T1000 (cell line): ENCODE measurements at regions not wholly inside any gene's neighbourhood (a gene's known extent, or its start where the extent isn't known, plus 50 kb on each side); places are given as distances from the start of the nearest gene placed in this dataset.

Source experiments
- DNase-seq: peaks from one replicate; lab custom pipeline; 2025; ENCODE audit warnings: mixed read lengths; lab: John Stamatoyannopoulos, UW

DNA sequence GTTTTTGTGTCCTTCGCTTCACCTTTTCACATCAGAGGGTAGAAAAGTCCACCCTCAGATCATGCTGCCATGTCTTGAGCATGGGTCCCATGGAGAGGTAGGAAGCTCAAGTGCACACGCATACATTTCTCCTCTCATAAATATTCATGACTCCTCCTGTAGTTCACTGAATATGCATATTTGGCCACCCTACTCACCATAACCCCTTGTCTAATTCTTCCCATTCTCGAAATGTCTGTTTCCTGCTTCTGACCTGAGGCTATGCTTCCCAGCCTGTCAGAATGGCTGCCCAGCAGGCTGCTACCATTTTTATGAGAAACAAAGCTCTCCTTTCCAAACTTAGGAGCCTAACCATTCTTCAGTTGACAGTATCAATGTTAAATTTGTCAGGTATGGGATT lies 86.5 kb downstream of the ADRA2C start:
- no peak for DNase-seq

DNA sequence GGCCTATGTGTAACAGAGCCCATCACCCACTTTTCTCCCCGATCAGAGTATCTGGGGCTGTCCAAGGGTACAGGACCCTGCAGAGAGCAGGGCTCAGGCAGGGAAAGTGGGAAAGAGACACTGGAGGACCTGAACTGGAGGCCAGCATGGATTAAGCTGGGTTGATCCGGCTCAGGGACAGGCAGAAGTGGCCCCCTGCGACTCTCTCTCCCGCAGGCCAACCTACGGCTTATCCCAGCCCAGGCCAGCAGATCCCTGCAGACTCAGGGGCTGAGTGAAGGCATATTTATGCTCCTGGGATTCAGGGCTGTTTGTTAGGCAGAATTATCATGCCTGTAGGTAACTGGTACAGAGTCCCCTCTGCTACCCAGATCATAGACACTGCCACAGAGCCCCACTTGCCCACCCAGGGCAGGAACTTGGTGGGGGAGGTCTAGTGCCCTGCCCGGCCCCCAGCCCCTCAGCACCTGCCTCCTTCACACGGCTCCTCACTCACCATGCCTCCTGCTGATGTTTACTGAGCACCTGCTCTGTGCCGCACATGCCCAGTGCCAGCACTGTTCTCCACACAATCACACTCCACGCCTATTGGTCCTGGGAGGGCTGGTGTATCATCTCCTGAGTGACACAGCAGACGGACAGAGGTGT lies 87.3 kb downstream of the ADRA2C start:
- no peak for DNase-seq

DNA sequence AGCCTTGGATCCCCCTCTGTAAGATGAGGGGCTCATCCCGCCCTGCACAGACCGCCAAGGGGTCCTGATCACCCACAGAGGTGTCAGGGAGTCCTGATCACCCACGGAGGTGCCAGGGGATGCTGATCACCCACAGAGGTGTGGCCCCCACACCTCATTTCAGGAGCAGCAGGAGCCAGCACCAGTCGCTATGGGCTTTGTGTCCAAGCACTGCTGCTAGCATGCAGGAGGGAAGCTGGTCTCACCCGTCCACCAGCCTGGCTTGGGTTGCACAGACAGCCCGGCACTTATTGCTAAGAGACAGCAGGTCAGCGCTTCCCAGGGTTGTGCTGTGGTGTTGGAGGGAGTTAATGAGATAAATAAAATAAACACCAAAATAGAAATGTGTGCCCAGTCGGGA lies 88.5 kb downstream of the ADRA2C start:
- DNase-seq: no peak

DNA sequence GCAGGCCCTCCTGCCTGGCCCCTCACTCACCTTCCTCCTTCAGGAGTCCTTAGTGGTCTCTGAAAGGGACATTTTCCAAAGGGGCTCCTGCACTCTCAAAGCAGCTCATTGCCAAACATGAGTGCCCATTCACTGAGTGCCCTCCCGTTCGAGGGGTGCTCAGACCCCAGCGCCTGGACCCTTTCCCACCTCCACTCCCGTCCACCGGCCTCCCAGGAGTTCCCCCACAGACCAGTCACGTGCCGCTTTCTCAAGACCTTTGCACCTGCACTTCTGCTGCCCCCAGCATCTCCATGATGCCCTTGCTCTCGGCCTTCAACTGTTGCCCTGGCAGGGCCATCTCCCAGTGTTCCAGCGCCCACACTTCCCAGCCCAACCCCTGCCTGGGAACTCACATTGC lies 89.5 kb downstream of the ADRA2C start:
- DNase-seq: no peak

DNA sequence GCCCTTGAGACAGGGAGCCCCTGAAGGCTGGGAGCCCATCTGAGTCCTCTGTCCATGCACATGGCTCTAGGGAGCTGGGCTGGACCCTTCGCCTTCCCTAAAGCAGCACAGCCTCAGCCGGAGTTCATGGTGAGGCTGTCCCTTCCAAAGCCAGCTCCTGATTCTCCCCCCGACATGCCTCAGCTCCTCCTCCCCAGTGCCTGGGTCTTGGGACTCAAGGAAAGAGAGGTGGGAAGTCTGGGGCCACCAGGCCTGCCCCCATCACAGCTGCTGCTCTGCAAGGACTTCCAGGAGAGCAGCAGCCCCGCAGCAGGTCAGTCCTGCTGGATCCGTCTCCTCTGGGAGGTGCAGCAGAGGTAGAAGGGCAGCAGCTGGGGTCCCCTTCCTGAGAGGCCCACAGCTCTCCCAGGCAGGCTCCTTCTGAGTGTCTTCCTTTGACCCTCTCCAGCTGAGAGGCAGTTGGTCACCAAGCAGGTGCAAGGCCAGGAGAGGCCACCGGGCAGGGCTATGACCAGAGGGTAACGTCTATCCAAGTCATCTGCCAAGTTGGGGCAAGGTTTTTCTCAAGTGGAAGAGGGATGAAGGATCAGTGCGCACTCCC lies 90.5 kb downstream of the ADRA2C start:
- DNase-seq: no peak

DNA sequence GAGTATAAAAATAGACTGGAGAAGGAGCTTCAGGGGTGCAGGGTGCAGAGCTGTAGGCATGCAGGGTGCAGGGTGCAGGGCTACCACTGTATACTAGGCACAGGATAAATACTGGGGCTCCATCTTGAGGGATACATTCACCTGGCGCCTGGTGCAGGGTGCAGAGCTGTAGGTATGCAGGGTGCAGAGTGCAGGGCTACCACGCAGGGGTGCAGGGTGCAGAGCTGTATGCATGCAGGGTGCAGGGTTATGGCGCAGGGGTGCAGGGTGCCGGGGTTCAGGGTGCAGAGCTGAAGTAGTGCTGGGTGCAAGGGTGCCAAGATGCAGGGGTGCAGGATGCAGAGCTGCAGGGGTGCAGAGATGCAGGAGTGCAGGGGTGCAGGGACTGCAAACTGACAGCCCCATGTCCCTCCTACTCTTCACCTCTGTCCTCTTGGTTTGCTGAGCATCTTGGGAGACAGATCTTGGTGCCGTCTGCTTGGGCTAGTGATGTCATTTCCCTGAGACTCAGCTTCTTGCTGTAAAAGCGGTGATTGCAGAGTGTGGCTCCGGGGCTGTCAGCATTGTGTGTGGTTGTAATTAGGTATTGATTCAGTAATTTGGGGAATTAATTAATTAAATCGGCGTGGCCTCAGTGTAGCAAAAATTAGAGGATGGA lies 91.2 kb downstream of the ADRA2C start:
- no peak for DNase-seq

DNA sequence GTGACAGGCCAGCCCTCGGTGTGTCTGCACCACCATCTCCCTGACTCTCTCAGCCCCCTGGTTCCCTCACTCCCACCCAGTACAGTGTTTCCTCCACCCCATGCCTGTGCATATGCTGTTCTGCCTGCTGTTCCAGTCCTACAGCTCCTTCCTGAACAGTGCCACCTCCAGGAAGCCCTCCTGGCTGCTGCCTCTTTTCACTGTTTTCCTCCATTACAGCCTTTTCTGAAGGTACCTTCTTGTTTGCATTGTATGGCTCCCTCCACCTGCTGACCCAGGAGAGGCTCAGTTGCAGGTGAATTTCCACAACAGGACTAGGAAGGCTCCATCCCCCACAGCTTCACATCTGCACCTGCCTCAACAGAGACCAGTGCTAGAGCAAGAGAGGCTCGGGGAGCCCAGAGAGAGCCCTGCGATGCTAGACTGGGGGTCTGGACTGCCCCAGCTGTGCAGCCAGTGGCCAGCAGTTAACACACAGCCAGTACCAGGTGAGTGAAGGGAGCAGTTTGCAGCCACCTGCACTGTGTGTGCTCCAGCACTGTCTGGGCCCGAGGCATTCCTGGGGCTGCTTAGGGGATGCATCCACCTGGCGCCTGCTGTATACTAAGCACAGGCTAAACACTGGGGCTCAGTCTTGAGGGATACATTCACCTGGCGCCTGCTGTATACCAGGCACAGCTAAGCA lies 92.0 kb downstream of the ADRA2C start:
- DNase-seq: no peak

DNA sequence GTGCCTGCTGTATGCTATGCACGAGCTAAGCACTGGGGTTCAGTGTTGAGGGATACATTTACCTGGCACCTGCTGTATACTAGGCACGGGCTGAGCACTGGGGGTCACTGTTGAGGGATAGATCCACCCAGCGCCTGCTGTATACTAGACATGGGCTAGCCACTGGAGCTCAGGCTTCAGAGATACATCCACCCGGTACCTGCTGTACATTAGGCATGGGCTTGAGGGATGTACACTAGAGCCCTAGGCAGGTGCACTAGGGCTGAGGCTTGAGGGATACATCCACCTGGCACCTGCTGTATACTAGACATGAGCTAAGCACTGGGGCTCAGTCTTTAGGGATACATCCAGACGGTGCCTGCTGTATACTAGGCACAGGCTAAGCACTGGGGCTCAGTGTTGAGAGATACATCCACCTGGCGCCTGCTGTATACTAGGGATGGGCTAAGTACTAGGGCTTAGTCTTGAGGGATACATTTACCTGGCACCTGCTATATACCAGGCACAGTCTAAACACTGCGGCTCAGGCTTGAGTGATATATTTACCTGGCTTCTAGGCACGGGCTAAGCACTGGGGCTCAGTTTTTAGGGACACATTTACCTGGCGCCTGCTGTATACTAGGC lies 92.7 kb downstream of the ADRA2C start:
- no peak for DNase-seq

DNA sequence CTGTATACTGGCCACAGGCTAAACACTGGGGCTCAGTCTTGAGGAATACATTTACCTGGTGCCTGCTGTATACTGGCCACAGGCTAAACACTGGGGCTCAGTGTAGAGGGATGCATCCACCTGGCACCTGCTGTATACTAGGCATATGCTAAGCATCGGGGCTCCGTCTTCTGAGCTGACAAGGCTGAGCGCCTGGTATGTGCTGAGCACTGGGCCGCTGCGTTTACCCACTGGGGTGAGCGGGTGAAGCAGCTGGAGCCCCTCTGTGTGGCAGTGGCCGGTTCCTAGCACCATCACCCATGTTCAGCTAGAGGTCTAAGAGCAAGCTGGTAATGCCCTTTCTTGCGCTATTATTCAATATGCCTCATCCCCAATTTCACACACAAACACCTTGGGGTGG lies 93.4 kb downstream of the ADRA2C start:
- no peak for DNase-seq

DNA sequence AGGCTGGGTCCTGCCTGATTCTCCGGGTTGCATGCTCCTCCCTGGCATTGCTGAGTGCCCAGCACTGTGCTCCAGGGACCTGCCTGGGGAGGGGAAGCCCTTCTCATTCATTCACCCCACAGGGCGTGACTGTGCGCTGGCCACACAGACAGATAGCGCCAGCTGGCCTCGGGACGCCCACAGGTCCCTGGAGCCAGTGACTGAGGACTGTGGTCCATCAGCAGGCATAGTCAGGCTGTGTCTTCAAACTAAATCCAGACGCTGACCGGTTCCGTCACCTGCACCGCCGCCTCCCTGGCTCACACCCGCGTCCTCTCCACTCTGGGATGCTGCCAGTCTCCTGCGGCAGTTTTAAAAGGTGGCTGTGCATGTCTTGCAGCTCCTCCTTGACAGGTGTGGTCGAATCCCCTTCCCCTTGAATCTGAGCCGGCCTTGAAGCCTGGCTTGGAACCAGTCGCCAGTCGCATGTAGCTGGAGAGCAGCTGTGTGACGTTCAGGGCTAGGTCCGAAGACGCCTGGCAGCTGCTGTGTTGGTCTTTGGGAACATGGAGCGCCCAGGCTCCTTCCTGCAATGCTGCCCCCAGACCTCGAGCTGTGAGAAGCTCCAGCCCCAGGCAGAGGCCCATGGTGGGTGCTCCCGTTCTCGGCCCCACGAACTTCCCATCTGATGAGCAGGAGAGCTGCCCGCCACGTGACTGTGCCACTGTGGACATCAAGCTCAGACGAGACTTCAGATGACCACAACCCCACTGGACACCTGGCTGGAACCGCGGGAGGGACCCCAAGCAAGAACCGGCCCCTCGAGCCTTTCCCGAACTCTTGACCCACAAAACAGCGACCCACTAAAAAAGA lies 94.1 kb downstream of the ADRA2C start:
- no peak for DNase-seq

DNA sequence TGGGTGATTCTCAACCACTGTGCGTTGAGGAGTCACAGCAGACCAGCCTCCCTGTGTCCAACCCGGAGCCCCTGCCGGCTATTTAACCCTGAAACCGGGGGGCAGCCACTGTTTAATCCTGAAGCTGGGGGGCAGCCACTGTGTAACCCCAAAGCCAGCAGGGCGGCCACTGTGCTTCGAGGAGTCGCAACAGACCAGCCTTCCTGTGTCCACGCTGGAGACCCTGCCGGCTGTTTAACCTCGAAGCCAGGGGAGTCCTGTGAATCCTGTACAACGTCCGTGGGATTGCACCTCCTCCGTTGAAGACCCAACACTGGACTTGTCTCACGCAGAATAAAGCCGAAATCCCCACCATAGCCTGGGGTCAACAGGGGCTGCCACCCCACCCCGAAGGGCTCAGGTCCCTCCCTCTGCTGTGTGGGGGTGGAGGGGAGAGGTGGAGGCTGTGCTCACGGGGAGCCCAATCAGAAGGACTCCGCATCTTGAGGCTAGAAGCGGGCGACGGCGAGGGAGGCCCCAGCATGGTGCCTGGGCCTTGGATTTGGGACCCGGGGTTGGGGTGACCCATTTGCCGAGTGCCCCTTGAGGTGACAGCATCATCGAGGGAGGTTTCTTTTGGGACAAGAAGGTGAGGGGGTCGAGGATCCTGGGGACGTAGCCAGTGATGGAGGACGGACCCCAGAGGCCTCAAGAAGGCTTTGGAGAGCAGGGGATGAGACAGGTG lies 94.9 kb downstream of the ADRA2C start:
- DNase-seq: no peak

DNA sequence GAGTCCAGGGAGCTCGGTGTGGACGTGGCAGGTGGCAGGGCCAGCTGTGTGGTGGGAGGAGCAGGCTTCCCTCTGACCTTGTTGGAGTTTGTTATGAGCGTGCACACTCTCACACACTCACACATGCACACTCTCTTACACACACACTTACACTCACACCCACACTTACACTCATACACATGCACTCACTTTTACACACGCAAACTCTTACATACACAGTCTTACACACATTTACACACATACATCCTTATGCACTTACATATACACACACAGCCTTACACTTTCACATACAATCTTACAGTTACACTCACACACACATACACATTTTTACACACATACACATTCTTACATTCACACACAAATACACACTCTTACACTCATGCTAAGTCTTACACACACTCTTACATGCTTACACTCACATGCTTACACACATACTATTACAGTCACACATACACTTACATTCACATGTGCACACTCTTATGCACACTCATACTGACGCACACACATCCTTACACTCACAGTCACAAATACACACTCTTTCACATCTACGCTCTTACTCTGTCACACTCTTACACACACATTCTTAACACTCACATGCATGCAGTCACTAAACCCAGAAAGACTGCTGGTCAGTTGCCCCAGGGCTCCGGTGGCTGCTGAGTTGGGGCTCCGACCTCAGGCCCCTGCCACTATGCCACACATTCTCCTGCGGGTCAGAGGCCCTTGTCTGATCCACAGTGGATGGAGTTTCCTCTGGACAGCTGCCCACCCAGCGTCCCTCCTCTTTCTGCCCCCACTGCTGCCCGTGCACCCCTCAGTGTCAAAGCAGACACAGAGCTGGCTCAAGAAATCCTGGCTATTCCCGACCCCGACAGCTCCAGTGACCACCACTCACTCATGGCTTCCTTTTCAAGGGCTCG lies 95.8 kb downstream of the ADRA2C start:
- DNase-seq: no peak

DNA sequence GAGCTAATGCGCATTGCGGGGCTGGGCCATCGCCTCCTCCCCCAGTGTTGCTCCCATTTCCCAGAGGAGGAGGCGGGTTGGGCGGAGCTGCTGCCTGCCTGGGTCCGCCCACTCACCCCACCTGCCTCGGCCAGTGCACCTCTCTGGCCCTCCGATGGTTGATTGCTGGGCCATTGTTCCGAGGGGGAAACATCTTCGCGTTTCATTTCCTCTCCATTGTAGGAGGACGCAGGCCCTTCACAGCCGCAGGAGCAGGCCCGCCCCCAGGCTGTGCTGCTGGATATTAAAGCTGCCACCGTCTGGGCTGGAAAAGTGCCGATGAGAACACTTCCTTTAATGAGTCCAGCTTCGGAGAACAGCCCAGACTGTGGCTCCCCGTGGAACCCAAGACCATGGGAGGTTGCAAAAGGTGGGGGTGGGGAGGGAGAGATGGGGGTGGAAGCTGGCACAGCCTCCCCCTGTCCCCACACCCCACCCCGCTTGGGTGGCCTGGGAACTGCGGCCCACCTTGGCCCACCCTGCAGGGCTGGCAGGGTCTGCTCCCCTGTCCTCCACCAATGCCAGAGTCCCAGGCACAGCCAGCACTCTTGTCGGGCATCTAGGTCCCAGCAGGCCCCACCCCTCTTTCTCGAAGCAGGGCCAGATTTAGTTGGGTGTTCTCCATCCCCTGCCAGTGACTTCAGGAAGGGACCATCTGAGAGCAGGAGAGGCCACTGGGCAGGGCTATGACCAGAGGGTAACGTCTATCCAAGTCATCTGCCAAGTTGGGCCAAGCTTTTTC lies 96.6 kb downstream of the ADRA2C start:
- DNase-seq: no peak

DNA sequence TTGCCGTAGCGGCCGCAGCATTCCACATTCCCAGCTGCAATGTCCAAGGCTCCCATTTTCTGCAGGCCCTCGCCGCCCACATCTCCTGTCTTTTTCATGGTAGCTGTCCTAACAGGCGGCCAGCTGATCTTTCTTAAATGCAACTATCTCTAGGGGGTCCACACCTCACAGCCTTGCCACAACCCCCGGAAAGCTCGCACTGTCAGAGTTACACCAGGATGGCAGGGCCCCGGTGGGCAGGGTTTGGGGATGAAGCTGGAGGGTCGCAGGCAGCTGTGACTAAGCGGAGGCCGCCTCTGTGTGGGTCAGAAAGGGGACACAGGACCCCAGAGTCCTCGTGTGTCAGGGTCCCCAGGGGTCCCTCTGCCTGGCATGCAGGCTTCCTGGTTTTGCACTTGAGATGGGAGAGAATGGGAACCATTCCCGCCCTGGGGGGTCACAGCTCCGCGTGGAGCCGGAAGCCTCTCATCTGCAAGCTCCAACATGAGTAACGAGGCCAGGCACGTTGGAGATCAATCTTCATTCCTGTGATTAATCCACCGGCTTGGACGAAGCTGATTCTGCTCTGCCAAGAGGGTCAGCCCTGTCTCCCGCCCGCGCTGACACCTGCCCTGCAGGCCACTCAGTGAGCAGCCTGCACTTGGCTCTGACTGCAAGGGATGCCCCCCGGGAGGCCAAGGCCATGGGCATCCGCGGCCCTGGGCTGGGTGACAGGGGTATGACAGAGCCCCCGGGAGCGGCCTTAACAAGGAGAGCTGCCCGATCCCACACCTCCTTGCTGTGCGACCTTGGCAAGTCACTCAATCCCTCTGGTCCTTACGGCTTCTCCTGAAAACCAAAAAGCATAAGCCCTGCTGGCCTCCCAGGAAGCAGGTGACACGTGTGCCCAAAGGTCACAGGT lies 97.9 kb downstream of the ADRA2C start:
- DNase-seq: no peak

DNA sequence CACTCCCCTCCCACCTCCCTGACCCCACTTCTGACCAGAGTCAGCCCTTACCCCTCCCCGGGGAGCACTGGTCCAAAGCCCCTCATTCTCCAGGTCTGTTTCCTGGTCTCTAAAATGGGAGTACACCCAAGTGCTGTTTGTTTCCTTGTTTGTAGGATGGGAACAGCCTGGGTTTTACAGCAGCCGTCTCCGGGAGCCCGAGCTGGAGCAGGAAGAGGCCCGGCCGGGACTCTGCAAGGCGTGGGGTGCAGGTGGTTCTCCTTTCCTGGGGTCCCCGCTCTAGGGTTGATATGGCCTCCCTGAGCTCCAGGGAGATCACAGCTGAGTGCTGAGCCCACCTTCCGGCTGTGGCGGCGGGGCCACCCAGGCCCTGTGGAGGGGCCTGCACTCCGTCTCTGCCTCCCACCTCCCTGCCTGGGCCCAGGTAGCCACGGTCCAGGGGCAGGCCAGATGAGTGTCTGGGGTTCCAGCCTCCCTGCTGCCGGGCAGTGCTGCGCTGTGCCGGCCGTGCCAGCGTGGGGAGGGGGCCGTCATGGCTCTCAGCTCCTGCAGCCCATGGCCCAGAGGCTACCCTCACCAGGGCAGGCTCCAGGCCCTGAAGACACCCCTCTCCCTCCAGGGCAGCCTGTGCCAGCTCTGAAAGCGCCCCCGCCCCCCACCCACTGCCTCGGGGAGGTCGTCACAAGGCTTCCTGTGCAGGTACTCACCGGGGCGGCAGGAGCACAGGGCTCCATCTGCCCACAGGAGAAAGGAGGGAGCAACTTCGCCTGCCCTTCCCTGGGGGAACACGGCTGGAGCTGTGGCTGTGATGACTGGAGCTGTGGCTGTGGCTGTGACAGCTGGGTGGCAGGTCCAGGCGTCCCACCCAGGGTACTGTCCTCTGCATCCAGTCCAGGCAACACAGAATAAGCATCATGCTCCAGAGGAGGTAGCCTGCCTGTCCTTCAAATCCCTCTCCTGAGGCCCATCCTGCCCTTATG lies 98.8 kb downstream of the ADRA2C start:
- no peak for DNase-seq

DNA sequence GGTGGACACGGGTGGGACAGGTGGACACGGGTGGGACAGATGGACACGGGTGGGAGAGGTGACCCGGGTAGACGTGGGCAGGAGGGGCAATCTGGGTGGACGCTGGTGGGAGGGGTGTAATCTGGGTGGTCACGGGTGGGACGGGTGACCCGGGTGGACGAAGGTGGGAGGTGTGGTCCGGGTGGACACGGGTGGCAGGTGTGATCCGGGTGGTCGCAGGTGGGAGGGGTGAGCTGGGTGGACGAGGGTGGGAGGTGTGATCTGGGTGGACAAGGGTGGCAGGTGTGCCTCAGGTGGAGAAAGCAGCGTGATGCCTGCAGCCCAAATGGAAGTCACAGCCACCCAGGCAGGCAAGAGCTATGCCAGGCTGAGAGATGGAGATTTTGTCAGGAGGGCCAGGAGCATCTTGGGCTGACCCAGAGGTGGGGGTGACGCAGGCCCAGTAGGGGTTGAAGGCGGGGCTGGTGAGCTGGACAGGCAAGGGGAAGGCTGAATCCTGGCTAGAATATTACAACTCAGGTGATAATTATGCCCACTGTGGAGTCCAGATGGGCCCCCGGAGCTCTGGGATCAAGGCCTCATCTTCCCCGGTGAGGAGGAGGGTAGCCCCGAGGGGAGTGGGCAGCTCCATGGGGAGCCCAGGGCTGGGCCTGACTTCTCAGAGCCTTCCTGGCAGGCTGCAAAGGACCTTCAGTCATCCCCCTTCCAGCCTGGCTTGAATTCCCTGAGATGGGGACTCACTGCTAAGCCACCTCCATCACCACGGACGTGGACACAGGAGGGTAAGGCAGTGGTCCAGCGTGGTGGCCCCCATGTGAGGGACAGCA lies 100.0 kb downstream of the ADRA2C start:
- DNase-seq: no peak
